ENCODE measurements at regions not wholly inside any gene's neighbourhood (a gene's known extent, or its start where the extent isn't known, plus 50 kb on each side); places are given as distances from the start of the nearest gene placed in this dataset.

DNA sequence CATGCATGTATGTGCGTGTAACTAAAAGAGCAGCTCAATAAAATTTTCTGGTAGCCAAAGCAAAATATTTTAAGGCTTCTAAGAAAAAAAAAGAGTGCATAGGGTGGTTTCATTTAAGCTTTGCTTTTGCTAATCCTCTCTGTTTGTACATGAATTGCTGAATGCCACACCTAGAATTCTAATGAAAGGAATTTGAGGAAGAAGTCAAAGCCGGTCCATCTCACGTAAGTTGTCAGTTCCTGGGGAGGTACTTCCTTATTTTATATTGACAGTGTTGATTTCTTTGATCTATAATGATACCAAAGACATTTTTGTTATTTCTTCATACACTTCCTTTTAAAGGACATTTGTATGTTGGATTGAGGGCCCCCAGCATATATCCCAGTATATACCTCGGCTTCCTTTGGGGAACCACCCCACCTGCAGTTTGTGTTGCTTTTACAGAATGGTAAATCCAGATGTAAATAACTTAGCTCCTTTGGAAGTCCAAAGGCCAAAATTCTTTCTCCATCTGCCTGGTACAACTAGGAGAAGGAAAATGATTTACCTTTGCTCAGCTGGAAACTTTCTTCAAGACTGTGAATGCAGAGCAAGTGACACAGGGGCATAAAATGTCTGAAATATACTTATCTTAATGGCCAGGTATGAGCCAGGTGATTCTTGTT lies 420.9 kb upstream of the ATP2B1 start:
- no peak for DNase-seq (ENCODE audit: low spot score)

DNA sequence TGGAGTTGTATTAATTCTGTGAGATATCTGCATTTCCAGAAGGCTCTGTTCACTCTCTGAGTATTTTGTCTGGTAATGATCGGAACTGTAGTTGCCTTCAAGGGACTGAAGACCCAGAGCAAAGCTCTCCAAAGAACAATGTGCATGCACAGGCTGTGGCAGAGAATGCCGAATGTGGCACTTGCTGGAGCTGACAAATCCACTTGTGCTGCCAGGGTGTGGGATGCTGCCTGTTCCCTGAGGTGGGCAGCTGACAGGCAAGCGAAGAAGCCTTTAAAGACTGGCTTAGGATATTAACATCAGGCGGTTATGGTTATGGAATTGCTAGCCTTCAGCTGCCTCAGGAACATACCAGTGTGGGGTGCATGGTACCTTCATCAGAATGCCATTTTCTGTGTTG lies 419.9 kb upstream of the ATP2B1 start:
- no peak for DNase-seq (ENCODE audit: low spot score)

DNA sequence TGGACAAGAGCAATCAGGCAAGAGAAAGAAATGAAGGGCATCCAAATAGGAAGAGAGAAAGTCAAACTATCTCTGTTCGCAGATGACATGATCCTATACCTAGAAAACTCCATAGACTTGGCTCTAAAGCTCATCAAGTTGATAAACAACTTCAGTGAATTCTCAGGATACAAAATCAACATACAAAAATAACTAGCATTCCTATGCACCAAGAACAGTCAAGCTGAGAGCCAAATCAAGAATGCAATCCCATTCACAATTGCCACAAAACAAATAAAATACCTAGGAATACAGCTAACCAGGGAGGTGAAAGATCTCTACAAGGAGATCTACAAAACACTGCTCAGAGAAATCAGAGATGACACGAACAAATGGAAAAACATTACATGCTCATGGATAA lies 417.5 kb upstream of the ATP2B1 start:
- DNase-seq (ENCODE audit: low spot score), result no peak

DNA sequence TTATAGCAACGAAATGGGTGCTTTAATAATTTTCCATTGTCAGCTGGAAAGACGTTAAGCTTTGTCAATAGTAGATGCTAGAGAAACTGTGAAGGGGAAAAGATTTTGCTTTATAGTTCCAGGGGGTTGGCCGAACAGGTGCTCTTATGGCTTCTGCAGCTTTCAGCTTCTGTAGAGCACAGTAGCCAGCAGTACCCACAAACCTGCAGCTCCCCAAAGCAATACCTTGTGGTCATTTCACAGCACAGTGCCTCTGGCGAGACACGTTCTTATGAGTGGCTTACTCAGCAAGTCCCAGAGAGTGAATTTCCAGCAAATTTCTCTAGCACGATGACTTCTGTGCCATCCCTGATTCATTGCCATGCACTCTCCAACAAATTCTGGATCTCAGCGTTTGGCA lies 416.3 kb upstream of the ATP2B1 start:
- DNase-seq (ENCODE audit: low spot score), result no peak

DNA sequence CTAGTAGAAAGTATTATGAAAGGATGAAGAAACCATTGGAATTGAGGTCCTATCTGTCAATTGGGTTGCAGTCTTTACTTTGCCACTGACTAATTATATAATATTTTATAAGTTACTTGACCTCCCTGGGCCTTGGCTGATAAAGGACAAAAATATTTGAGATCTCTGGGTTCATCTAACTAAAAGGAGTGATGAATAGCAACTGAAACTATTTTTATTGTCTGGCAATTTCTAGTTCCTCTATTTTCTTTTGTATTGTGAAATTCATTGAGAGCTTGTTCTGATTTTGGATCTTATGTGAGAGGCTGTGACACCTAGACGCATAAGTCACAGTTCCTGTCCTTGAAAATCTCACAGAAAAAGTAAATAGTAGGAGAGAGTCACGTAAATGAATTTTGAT lies 415.7 kb upstream of the ATP2B1 start:
- no peak for DNase-seq (ENCODE audit: low spot score)

DNA sequence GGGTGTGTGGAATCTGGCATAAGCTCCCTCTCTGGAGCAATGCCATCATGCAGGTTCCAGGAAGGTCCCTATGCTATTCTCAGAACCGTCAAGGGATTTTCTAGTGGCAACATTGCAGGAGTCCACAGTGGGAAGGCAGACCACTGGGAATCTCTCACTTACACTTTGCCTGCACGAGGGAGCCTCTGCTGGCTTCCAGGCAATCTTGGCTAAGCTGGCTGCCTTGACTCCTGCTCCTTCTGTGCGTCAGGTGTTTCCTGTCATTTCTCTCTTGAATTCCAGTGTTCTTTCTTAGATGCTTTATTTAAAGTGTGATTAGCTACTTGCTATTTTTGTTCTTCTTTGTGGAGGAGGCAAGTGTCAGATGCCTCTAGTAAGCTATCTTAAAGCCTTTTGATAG lies 414.0 kb upstream of the ATP2B1 start:
- no peak for DNase-seq (ENCODE audit: low spot score)

DNA sequence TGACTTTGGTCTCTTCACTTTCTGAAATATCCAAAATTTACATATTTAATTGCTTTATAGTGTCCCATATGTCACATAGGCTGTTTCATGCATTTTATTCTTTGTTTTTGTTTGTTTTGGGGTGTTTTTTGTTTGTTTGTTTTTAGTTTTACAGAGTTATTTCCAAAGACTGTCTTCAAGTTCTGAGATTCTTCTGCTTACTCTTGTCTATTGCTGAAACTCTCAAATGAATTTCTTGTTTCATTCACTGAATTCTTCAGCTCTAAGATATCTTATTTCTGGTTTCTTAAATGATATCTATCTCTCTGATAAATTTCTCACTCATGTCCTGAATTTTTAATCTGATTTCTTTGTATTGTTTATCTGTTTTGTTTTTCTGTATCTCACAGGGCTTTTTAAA lies 412.0 kb upstream of the ATP2B1 start:
- DNase-seq (ENCODE audit: low spot score), result no peak

DNA sequence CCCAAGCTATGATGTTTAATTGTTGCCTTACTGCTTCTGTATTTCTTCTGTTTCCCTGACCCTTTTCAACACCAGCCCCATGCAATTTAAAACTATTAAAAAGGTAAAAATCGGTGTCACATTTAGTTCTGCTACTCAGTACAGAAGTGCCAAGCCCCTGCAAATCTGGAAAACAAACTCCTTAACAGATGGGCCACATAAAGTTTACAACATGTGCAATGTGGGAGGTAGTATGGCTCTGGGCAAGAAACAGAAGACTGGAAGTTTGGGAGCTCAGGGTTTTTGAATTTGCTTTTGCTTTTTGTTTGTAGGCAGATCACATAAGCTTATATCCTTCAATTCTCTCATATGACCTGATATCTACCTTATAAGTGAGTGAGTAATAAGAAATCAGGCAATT lies 404.0 kb upstream of the ATP2B1 start:
- DNase-seq (ENCODE audit: low spot score), result no peak

DNA sequence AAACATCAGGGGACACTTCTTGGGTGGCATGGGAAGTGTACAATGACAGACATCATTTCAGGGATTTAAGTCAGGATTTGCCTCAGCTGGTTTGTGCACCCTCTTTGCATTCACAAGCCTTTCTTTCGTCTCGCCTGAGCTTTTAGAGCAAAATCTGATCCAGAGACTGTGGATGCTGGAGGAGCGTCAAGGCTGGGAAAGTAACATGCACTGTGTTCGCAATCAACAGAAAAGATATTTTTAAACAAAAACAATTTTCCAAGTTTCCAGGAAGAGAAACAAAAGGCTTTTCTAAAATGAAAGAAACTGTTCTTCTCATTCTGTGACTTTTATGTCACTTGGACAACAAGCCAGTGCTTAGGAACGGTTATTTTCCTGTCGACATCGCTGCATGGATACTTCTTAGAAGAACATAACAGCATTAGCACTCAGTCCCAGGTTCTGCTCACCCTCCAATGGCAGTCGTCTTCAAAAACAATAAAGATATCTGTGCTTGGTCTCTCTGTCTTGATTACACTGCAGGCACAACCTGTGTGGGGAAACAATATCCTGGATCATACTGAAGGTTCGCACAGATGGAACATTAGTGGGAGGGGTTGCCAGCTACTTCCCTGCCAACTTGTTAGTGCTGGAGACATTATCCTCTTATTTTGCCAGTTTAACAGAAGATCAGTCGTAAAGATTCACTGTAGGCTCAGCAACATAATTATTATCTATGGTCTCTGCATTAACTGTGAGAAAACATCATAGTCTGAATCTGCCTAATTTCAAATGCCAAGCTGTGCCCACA lies 403.3 kb upstream of the ATP2B1 start:
- DNase-seq (ENCODE audit: low spot score), result no peak

DNA sequence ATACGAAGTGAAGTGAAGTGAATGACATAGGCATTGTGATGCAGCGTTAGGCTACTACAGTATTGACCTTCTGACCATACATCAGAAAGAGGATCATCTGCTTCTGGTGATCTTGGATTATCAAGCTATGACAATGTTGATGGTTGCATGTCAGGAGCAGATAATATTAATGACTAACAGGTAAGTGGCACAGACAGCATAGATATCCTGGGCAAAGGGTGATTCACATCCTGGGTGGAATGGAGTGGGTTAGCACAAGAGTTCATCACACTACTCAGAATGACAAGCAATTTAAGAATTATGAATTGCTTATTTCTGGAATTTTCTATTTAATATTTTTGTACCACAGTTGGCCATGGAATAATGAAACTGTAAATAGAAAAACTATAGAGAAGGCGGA lies 397.9 kb upstream of the ATP2B1 start:
- DNase-seq (ENCODE audit: low spot score), result no peak

DNA sequence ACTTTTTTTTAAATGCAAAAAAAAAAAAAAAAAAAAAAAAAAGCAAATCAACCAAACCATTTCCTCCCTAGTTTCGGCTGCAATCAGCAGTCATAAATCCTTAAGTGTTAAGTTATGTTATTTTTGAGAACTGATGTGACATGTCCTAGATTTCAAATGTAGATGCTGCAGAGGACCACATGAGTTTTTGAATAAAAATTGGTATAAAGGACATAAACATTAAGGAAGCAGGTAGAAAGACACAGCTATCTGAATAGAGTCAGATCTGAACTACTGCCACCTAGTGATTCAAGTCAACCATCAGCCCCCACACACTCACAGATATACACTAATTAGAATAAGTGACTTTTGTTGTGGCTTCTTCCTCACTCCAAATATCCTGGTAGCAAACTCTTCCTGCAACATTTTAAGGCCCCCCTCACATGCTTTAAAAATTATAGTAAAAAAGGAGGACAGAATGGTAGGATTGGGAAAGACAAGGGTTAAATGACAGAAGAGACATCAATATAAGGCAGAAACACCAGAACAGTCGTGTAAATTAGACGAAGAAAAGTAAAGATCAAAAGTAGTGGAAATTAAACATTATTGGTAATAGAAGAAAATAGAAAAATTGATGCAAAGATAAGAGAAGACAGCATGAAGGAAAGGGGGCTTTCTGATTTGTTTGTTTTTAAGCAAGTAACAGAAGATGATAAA lies 394.5 kb upstream of the ATP2B1 start:
- DNase-seq (ENCODE audit: low spot score), result peak; percentile 46

DNA sequence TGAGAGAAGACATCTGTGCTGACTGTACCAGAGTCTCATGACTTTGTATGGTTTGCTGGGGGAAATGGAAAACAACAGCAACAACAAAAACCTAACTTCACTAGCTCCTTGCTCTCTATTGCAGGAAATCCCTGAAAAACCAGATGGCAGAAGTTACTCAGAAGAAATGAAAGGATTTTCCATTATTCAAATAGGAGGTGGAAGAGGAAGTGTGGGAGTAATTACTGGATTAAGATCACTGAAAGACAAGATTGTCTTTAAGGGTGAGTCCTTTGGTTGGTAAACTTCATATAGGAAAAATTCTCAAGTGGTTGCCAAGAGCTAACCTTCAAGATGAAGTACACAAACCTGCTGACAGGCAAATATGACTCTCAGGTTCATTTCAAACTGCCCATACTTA lies 391.9 kb upstream of the ATP2B1 start:
- no peak for DNase-seq (ENCODE audit: low spot score)

DNA sequence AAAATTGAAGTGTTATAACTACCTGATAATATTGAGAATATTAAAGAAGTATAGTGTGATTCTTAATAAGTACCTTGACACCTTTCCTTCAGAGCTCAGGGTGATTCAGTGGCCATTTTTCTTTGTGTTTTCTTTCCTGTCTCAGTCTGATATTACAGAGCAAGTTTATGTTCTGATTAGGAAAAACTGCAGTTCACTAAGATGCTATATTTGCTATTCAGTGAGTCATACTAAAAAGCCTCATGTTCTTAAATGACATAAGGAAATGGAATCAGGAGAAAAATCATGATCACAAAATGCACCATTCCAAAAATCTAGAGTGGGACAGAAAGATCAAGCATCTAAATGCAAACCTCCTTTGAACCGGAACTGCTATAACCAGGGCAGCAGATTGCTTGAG lies 390.6 kb upstream of the ATP2B1 start:
- no peak for DNase-seq (ENCODE audit: low spot score)

DNA sequence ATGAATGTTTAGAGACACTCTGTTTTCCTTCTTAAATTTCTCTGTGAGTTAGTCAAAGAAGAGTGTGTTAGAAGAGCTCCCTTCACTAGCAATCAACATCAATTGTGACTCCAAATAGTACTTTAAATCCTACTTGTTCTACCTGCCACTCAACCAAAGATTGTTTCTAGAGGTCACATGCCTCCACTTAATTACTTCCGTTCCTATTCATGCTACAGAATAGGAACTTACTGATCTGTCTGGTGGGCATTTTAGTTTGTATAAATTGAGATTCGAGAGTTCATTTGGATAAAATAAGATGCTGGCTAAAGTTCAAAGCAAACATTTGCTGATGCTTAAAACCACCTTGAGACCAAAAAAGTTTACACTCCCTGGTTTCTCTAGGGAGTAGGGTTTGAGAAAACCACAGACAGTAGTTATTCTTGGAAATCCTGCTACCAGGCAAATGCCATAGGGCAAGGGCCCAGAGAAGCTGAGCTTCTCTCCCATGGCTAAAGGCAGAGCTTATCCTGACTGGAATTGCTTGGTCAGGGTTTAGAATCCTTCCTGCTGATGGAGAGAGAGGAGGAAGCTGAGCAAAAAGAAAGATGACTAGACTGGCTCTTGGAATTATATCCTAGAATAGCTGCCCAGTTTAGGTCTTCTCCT lies 389.6 kb upstream of the ATP2B1 start:
- no peak for DNase-seq (ENCODE audit: low spot score)

DNA sequence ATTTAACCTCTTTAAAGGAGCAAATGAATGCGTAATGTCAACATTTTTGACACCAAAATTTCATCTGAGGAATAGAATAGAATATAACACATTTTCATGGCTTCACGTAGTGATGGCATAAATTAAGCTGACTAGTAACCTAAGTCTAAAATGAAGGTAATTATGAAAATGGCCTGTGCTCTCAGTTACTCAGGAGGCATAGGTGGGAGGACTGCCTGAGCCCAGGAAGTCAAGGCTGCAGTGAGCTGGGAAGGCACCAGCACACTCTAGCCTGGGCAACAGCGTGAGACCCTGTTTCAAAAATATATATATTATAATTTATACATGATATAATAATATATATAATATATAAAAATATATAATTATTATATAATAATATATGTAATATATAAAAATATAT lies 383.2 kb upstream of the ATP2B1 start:
- DNase-seq (ENCODE audit: low spot score), result no peak

DNA sequence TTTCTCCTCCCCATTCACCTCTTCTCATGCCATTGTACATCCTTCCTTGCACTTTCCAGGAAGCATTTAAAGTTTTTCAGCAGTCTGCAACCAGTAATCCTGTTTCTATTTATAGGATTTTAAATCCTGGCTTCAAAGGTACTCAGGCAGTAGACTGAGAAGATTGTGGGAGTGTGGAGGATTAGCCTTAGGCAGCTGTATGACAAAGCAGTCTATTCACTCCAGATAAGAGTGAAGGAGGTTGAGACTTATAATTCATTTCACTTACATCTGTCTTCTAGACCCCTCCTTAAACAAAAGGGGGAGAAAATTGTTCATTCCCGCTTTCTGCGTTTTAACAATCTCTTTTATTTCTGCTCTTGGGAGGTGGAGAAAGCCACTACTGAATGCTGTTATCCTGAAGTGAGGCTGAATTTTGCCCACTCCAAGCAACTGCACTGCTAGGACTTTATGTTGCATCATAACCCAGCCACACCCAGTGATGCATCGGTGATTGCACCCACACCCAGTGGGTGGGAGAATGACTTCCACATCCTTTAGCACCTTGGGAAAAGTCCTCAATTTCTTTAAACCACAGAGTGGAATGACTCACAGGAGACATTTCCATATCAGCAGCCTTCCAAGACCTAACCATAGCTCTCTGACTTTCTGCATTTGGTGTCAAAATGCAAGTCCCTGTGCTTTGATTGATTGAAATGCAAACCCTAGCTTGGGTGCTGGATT lies 382.5 kb upstream of the ATP2B1 start:
- peak; percentile 26 for DNase-seq (ENCODE audit: low spot score)

DNA sequence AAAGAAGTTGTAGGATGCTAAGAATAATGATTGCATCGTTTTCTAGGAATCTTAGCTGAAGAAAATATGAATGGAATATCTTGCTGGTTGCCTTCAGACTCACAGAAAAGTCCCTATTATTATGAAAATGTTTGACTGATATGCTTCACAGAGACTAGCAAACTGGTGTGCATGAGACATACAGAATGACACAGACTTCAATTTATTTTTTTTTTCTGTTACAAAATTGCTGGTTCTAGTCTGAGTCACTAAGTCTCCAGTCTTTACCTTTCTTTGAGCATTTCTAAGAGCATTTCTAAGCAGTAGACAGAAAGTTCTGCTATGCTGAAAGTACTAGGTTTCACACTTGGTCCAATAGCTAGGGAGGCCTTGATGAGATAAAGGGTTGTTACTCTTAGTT lies 377.6 kb upstream of the ATP2B1 start:
- no peak for DNase-seq (ENCODE audit: low spot score)

DNA sequence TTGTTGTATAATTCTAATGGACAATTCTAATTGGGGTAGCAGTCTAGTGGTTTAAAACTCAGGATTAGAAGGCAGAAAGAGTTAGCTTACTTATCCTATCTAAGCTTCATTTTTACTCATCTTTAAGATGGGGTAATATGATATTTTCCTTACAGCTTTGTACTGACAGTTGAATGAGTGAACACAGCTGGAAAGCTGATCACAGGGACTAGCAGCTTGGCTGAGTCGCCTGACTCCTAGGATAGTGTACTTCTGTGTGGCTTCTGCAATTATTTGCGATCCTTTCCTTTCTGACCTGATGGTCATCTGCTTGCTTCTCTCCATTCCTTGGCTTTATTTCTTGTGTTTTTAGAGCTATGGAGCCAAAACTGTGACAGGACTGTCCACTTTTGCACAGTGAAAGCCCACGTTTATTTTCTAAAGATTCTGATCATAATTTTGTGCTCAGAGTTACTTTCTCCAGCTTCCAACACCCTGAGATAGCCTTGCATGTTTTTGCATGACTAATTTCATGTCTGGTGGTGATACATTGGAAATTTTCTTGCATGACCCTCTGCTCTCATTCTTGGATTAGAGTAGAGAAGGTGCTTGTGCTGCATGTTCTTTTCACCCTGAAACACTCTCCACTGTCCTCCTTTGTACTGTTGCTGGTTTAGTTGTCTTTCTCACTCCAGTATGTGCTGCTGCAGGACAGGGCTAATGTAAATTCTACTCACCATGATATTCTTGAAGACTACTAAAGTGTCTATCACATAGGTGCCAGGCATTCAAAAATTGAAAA lies 377.0 kb upstream of the ATP2B1 start:
- DNase-seq (ENCODE audit: low spot score), result no peak

DNA sequence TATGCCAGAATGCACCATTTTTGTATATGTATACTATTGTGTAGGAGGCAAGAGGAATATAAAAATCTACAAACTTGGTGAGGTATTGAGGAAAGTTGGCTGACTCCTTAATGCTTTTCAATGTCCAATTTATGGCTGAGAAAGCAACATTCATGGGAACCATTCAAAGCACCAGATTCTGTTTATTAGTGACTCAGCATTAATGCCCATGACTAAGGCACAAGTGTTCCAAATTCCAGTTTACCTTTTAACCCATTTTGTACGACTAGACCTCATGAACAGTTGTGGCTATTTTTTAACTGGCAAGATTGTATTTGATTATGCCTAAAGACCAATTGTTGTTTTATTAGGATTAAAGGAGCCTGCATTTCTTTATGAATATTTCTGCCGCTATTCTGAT lies 375.4 kb upstream of the ATP2B1 start:
- no peak for DNase-seq (ENCODE audit: low spot score)

DNA sequence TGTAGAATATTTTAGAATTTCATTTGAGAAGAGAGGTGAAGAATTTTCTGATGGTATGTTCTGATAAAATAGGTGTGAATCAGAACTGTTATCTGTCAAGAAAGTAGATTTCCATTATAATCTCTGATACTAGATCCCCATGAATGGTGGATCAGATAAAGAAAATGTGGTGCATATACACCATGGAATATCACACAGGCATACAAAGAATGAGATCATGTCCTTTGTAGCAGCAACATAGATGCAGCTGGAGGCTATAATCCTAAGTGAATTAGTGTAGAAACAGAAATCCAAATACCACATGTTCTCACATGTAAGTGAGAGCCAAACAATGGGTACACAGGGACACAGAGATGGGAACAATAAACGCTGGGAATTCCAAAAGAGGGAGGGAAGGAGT lies 372.0 kb upstream of the ATP2B1 start:
- no peak for DNase-seq (ENCODE audit: low spot score)

DNA sequence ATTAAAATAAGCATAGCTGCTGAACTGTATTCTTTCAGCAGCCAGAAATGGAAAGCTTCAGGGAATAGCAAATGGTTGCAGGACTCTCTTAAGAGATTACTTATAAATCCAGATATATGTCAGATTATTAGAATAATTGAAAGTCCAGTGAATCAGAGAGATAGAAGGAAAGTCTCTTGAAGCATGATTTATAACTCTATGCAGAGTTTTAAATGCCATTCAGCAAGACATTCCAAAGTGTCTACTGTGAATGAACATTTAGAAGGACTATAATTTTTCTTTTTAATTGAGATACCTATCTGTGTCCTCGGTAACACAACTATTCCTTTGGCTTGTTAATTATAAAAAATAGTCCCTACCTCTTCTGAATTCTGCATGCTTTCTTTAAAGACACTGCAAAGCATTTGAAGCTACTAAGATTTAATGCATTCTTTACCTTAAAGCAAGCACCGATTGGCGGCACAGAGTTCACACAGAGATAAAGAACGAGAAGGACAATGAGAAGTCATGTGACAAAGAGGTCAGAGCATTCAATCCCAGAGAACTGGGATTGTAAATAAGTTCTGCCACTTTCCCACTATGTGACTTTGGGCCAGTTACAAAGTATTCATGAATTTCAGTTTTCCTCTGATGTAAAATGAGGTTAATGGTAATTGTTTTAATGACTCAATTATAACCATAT lies 371.0 kb upstream of the ATP2B1 start:
- no peak for DNase-seq (ENCODE audit: low spot score)
